HG02884 (cell line): ENCODE measurements at regions not wholly inside any gene's neighbourhood (a gene's known extent, or its start where the extent isn't known, plus 50 kb on each side); places are given as distances from the start of the nearest gene placed in this dataset.
"Not testable (repeated sequence)": the region's sequence is repeated elsewhere in the genome, so short reads cannot be mapped to it uniquely, and the experiment has no call there.

Experiments used
- ATAC-seq: cut with Tn5 transposase; IDR thresholded peaks from one replicate; pipeline ENCODE4 v1.9.1; 2021; ENCODE audit warnings: mild to moderate bottlenecking, moderate library complexity; ENCODE audit not compliant: unreplicated experiment

GRCh38 chr15:21174761-21175160, 265.5 kb downstream of the POTEB3 start:
- not testable (repeated sequence) for ATAC-seq

DNA sequence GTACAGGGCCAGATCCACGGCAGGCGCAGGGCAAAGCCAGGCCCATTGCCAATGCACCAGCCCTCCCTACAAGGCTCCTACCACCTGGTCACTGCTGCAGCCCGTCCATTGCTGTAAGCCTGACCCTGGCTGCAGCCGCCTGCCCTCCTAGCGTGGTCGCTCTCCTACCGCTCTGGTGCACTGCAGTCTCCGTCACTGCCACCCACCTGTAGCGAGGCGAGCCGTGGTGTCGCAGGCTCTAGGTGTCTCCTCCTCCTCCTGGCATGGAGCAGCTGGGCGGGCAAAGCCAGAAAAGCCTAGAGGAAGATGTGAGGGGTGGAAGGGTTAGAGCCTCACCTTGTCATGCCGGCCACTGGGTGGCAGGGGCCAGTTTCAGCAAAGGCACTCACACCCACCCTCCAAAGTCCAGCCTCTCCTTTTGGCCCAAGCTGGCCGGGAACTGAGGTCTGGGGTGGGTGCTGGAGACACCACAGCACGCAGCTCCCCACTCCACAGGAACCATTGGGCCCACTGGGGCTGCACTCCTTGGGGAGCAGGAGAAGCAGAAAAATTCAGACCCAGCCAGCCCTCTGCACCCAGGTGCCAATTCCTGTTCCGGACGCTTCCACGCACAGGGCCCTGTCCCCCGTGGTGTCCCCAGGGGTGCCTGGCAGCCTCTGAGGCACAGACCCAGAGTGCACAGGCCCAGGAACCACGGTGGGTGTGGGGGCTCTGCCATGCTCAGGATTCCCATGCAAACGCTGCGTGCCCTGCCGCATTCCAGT, 285.3 kb upstream of the POTEB2 start:
- ATAC-seq: not testable (repeated sequence)

DNA sequence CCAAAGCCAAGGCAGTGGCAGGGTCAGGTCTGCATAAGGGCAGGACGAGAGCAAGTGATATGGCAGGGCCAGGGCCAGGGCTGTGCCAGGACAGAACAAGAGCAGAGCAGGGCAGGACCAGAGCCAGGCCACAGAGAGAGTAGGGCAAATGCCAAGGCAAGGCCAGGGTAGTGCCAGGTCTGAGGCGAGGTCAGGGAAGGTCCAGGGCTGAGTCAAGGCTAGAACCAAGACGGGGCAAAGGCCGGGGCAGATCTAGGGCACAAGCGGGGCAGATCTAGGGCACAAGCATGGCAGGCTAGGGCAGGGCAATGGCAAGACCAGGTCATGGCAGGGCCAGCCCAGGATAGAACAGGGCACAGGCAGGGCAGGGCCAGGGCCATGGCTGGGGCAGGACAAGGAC, 282.0 kb upstream of the POTEB2 start:
- ATAC-seq: not testable (repeated sequence)

DNA sequence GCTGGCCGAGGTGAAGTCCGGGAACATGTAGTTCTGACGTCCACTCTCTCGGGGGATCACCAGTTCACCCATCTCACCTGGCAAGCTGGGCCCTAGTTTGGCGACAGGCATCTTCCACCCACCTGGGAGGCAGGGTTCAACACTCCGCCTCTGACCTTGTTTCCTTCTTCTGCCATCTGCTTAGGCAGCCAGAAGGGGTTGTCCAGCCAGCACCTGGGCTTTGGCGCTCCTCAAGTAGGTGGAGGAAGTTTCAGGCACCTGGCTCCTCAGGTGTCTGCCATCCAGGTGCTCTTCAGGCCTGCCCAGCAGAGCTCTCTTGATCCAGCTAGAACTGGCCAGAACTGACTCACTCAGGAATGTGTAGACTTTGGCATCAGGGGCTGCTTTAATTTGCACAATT, 267.8 kb upstream of the POTEB2 start:
- not testable (repeated sequence) for ATAC-seq

GRCh38 chr15:21112271-21113053, 246.3 kb upstream of the POTEB2 start:
- ATAC-seq: not testable (repeated sequence)

GRCh38 chr15:21111861-21112260, 245.7 kb upstream of the POTEB2 start:
- ATAC-seq: not testable (repeated sequence)

- not testable (repeated sequence) for ATAC-seq
Measured at GRCh38 chr15:21111172-21111571, 245.1 kb upstream of the POTEB2 start.

GRCh38 chr15:21110187-21110804, 244.2 kb upstream of the POTEB2 start:
- ATAC-seq: not testable (repeated sequence)

GRCh38 chr15:21108384-21108783, 242.3 kb upstream of the POTEB2 start:
- not testable (repeated sequence) for ATAC-seq

DNA sequence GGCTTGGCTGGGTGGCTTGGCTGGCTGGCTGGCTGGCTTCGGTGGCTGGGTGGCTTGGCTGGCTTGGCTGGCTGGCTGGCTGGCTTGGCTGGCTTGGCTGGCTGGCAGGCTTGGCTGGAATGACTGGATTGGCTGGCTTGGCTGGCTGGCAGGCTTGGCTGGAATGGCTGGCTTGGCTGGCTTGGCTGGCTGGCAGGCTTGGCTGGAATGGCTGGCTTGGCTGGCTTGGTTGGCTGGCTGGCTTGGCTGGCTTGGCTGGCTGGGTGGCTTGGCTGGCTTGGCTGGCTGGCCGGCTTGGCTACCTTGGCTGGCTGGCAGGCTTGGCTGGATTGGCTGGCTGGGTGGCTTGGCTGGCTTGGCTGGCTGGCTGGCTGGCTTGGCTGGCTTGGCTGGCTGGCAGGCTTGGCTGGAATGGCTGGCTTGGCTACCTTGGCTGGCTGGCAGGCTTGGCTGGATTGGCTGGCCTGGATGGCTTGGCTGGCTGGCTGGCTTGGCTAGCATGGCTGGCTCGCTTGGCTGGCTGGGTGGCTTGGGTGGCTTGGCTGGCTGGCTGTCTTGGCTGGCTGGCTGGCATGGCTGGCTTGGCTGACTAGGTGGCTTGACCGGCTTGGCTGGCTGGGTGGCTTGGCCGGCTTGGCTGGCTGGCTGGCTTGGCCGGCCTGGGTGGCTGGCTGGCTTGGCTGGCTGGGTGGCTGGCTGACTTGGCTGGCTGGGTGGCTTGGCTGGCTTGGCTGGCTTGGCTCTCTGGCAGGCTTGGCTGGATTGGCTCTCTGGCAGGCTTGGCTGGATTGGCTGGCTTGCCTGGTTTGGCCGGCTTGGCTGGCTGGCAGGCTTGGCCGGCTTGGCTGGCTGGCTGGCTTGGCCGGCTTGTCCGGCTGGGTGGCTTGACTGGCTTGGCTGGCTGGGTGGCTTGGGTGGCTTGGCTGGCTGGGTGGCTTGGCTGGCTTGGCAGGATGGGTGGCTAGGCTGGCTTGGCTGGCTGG, 241.6 kb upstream of the POTEB2 start:
- ATAC-seq: not testable (repeated sequence)

- not testable (repeated sequence) for ATAC-seq
Measured at GRCh38 chr15:21096599-21096998, 230.5 kb upstream of the POTEB2 start.

GRCh38 chr15:21079544-21079943, 213.4 kb upstream of the POTEB2 start:
- ATAC-seq: not testable (repeated sequence)

- ATAC-seq: not testable (repeated sequence)
Measured at GRCh38 chr15:21068917-21069316, 202.8 kb upstream of the POTEB2 start.

- not testable (repeated sequence) for ATAC-seq
Measured at GRCh38 chr15:21063512-21063911, 197.4 kb upstream of the POTEB2 start.

GRCh38 chr15:21062619-21063163, 196.6 kb upstream of the POTEB2 start:
- ATAC-seq: not testable (repeated sequence)

DNA sequence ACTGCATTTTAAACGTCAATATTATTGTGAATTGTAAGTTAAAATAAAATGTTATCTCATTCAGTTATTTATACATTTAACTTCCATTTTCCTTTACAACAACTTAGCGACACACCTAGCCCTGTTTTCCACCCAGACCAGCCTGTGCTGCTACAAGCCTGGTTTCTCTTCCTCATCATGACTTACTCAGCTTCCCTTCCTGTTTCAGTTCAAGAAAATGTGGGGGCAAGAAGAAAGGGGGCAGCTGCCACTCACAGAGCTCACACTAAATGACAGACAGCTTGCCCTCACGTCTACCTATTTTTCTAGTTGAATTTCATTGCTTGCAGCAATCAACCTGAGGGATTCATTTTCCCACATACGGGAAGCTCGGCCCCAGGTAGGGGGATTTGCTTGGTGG, 185.8 kb upstream of the POTEB2 start:
- ATAC-seq: not testable (repeated sequence)

GRCh38 chr15:21031703-21032102, 165.6 kb upstream of the POTEB2 start:
- ATAC-seq: not testable (repeated sequence)

DNA sequence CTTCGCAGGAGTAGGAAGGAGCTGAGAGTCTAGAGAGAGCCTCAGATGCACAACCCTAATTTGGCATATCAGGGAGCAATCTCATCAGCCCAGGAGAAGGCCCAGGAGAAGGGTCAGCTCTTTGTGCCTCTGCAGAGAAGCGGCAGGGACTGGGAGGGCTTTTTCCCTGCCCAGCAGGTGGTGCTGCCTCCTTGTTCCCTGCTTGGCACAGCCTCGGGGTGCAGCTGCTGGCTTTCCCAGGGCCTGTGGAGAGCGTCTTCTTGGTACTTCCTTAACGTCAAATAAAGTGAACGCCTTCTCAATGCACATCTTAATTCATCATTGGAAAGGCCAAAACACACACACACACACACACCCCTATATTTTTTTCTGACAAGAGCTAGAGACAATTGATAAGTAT, 162.9 kb upstream of the POTEB2 start:
- not testable (repeated sequence) for ATAC-seq

DNA sequence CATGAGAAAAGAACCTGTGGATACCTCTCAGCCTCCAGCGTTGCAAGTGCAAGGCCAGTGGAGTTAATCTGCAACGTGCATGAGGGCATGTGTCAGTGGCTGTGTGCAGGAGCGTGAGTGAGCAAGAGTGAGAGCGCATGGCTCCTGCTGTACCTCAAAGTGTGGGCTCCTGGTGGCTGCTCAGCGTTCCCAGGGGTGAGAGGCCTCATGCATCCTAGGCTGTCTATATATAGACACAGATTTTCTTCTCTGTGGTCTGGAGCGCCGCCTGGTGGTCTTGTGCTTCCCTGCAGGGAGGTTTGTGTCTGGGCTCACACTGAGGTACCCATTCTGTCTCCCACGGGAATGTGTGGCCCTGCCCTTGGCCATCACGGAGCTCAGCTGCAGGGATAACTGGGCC, 161.8 kb upstream of the POTEB2 start:
- ATAC-seq: not testable (repeated sequence)

DNA sequence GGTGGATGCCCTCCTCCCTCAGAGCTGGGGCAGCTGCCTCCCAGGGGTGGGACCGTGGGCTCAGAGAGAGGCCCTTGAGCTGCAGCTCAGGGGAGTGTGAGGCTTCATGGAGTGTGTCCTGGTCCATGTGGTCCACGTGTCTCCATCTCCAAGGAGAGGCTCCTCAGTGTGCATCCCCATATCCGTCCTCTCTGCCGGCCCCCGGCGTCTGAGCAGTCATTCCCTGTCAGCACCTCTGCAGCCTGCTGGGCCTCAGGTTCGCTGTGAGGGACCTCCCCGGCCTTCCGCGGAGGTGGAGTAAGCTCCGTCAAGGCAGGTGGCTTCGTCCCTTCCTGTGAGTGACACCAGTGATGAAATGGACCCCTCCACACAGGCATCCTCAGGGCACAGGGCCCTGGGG, 160.7 kb upstream of the POTEB2 start:
- ATAC-seq: not testable (repeated sequence)
